Hematopoietic multipotent progenitor cell treated with erythropoietin and hydrocortisone succinate and interleukin-3 and kit ligand, for 6 days (in vitro differentiated cells): ENCODE measurements at regions not wholly inside any gene's neighbourhood (a gene's known extent, or its start where the extent isn't known, plus 50 kb on each side); places are given as distances from the start of the nearest gene placed in this dataset.

ENCODE experiments used
- DNase-seq: peaks from one replicate; pipeline ENCODE4 v3.0.0-alpha.2; 2015

GRCh38 chr2:213202011-213202410, 50.6 kb upstream of the IKZF2 start:
- no peak for DNase-seq

- DNase-seq, result no peak
These were observed 54.5 kb upstream of the IKZF2 start for GRCh38 chr2:213205944-213206343.

DNA sequence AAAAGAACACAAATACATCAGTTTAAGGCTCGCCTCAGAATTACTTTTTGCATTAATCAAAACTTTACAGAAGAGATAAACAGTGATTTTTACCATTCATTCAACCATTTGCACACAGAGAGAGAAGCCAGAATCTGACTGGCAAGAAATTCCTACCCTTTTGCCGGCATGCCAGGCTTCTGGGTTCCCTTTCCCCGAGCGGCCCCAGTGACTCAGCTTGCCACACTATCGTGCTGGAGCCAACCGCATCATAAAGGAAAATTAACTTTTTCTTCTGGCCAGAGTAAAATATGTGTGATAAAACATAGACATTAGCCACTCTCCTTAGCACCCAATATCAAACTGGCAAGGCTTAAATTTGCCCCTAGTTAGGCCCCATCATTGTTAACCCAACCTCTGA, 61.8 kb upstream of the IKZF2 start:
- no peak for DNase-seq

- DNase-seq, result no peak
These were observed 62.8 kb upstream of the IKZF2 start for GRCh38 chr2:213214209-213214608.

GRCh38 chr2:213216461-213216860, 65.0 kb upstream of the IKZF2 start:
- no peak for DNase-seq

DNA sequence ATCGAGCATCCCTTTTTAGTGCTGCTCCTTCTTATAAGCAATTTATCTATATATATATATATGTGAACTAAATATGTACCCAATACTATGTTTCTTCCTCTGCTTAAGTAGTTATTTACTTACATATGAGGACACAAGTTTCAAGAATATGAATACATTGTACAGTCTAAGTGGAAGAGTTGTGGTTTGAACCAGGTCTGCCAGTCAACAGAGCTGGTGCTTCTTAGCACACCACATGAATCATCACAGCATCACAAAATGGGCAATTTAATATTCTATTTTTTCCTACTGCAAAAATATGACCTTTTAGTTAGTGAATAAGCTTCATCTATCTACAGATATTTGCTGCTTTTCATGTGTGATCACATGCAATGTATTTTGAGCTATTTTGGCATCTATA, 64.4 kb upstream of the SPAG16 start:
- DNase-seq, result no peak

DNA sequence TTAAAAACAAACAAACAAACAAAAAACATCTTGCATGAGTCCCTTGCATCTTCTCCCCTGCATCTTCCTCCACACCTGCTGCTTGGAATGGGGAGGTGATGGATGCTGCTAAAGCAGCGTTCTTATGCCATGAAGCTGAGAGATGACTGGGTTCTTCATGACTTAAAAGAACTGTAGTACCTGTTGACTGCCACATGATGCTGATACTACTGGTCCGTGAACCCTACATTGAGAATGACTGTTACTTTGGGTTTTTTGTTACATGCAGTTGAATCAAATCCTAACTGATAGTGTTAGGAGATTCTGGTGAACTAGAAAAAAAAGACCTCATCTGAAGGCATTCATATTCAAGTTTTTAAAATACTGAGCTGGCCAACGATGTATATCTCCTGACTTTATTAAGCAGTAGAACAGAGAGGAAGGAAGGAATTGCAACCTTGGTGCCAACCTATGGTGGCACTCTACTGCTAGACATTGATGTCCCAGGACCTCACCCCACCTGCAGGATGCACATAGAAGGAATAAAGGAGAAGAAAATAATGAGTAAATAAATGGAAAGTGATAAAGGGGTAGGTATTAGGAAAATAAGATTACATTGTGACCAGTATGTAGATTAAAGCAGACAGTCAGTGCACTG, 63.2 kb upstream of the SPAG16 start:
- DNase-seq, result no peak

- DNase-seq, result no peak
These were observed 62.3 kb upstream of the SPAG16 start for GRCh38 chr2:213221957-213222356.

DNA sequence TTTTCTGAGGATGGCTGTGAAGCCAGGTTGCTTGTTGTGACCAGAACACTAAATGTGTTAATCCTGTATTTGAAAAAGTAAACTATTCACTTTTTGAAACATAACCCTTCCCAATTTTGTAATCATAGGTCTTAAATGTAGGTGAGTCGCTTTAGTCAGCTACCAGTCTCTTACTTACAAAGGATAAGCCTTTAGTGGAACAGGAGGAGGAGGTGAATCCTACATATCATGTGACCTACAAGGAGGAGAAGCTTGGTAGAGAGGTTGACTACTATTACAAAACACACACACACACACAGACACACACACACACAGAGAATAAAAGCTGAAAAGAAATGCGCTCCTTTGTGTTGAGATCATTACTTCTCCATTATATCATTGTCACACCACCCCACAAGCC, 59.9 kb upstream of the SPAG16 start:
- DNase-seq, result no peak

DNA sequence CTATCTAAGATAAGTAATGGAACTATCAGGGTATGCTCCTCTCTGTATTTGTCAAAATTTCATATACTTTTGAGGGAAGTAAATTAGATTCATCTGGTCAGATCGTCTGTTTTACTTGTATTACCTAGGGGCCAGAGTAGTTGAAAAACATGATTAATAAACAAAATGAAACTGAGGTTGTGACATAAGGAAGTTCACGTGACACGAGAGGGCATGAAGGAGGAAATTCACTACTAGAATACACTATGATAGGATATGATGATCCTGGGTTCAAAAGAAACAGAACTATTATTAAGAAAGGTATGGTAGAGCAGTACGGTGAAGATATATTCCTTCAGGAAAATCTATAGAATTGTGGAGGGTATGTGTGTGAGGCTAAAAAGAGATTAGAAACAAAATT, 58.4 kb upstream of the SPAG16 start:
- no peak for DNase-seq

DNA sequence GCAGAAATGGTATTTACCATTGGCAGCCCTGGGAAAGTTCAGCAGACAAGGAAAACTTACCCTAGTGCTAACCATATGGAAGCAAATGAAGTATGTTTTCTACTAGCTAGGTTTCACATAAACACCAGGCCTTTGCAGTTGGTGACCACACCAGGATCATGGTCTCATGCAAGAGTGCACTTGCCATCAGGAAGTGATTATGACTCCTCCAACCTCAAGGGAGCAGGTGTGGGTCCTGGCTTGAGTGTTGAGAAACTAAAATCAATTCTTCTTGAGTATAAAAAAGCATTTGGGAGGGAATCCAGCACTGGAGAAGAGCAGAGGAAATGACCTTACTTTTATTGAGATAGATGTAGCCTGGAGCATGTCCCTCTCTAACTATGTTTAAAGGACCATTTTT, 56.8 kb upstream of the SPAG16 start:
- DNase-seq, result no peak

GRCh38 chr2:213228638-213229037, 55.6 kb upstream of the SPAG16 start:
- no peak for DNase-seq

DNA sequence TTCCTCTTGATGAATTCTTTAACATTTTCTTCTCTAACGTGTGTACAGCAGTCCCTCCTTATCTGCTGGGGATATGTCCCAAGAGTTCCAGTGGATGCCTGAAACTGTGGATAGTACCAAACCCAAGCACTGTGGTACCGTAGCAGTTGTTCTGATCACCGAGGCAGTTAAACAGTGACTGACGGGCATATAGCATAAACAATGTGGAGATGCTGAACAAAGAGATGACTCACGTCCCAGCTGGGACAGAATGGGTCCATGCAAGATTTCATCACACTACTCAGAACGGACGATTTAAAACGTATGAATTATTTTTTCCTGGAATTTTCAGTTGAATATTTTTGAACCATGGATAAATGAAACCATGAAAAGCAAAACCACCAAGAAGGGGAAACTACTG, 54.5 kb upstream of the SPAG16 start:
- DNase-seq, result no peak

DNA sequence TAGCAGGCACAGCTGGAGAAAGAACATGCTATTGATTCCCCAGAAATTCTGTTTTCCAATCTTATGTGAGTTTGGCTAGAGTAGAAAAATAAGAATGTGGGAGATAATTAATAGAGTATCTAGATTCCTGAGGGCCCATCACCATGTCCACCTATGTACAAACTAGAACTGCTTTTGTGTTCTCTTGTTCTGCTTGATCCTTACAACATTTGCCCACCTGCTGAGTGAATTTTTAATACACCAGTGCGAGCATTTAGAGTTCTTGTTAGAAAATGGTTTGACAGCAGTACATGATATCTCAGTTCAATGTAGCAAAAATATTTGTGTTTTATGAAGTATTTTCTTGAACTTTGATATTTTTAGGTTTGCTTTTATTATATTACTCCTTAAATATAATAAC, 52.3 kb upstream of the SPAG16 start:
- no peak for DNase-seq

- DNase-seq, result peak; percentile 57
These were observed 51.4 kb upstream of the SPAG16 start for GRCh38 chr2:213232649-213233437.

DNA sequence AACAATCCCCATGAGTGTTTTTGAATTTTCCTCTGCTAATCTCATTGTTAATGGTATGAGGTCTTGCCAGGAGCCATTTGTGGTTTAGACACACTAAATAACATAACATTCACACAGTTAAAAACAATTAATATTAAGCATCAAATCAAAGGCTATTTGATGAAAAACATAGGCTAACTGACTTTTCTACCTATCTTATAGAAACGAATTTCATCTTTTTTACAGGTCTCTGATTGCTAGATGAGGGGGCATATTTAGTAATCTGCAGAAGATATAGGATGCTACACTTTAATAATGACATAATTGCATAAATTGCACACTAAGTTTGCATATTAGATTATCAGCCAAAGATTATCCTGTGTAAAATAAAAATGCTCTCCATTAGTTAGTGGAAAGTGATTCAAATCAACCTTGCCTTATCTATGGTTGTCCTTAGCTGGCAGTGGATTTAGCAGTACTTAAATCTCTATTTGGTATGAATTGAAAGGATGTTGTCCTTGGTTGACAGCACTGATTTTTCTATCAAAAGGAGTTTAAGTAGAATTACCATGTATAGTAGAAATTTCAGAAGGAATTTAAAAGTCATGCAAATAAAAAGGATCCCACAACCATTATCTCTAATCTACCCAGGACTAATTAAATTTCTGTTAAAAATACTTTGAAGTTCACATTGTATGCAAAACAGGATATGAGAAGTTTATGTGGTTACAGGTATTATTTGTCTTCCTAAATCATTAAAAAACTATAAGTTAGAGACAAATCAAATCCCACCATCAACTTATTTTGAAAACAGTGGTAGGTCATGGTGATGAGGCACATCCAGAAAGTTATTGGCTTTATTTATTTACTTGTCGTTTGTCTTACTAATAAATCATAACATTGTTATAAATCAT, 50.6 kb upstream of the SPAG16 start:
- DNase-seq, result no peak
